NCI-H2107 (cell line): ENCODE measurements at regions not wholly inside any gene's neighbourhood (a gene's known extent, or its start where the extent isn't known, plus 50 kb on each side); places are given as distances from the start of the nearest gene placed in this dataset.

Source experiments
- DNase-seq: peaks from one replicate; lab custom pipeline; 2025; lab: John Stamatoyannopoulos, UW

- DNase-seq, result no peak
These were observed 144.7 kb downstream of the MYCN start for GRCh38 chr2:16085073-16085472.

DNA sequence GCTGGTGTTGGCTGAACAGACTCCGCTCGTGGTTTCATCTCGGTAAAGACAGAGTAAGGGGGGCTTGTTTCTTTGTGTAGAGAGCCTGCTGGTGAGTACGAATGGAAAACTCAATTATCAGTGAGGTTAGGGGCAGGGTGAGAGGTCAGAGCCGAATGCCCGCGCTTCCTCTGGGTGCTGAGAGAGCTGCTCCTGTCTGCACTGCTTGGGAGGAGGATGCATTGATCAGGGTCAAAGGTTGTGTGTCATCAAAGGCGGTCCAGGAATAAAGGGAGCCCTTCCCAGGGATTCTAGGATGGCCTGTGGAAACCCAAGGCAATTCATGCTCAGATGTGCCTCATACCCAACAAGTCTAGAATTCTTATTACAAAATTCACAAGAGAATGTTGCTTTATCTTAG is 143.9 kb downstream of the MYCN start:
- DNase-seq, result no peak

- no peak for DNase-seq
These were observed 141.9 kb downstream of the MYCN start for GRCh38 chr2:16082276-16082675.

GRCh38 chr2:16081316-16082200 is 141.2 kb downstream of the MYCN start:
- peak; percentile 48 for DNase-seq

- no peak for DNase-seq
These were observed 140.2 kb downstream of the MYCN start for GRCh38 chr2:16080516-16080915.

DNA sequence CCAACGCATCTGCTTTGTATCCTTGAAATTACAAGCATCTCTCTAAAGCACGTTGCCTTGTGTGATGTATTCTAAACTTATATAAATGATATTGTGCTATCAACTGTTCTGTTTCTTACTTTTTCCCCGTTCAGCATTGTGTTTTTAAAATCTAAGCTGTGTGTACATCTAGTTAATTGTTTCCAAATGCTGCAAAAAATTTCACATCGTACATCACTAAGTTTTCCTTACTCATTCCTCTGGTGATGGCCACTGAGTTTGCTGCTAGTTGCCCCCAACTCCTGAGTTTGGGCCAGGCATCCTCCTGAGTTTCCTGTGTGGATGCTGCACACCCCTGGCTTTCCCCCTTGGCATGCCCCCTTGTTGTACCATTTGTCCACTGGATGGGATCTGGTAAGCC is 139.7 kb downstream of the MYCN start:
- DNase-seq, result no peak

DNA sequence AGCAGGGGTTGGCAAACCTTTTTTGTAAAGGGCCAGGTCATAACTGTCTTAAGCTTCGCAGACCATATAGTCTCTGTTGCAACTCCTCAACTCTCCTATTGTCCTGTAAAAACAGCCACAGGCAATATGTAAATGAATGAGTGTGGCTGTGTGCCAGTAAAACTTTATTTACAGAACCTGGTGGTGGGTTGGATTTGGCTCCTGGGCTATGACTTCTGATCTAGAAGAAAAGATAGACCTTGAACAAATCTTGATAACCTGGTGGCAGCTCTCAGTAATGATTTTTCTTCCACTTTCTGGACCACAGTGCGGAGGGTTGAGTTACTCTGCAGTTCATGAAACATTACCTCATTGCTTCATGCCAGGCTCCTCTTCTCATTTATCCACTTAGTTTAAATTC is 139.3 kb downstream of the MYCN start:
- no peak for DNase-seq

DNA sequence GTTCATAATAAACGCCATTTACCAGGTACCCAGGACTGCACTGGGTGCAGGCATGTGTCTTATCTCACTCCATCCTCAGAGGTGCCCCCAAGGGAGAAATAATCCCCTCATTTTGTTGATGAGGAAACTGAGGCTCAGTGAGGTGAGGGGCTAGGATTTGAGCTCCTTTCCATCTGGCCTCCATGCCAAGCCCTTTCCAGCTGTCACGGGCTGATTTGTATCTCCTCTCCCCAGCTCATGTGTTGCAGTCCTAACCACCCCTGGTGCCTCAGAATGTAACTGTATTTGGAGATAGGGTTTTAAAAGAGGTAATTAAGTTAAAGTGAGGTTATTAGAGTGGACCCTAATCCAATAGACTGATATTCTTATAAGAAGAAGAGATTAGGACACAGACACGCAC is 137.3 kb downstream of the MYCN start:
- DNase-seq, result no peak

GRCh38 chr2:16076911-16077310 is 136.6 kb downstream of the MYCN start:
- no peak for DNase-seq

DNA sequence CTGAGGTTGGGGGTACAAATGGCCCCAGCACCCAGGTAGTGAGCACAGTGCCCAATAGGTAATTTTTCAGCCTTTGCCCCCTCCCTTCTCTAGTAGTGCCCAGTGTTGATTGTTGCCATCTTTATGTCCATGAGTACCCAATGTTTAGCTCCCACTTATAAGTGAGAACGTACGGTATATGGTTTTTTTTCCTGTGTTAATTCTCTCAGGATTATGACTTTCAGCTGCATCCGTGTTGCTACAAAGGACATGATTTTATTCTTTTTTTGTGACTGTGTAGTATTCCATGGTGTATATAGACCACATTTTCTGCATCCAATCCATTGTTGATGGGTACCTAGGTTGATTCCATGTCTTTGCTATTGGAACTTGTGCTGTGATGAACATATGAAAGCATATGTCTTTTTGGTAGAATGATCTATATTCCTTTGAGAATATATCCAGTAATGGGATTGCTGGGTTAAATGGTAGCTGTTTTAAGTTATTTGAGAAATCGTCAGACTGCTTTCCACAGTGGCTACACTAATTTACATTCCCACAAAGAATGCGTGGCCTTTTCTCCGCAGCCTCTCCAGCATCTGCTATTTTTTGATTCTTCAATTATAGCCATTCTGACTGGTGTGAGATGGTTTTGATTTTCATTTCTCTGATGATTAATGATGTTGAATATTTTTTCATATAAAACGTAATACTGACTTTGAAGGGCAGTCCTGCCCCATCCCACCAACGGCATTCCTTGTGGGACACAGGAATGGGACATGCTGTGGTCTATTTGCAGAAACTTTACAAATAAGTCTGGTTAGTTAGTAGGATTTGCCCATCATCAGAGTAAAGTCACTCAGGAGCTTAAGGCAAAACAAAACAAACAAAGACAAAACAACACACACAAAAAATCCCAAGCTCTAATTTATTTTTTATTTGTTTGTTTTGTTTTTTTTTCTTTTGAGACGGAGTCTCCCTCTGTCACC is 135.0 kb downstream of the MYCN start:
- DNase-seq, result no peak

GRCh38 chr2:16073921-16074425 is 133.6 kb downstream of the MYCN start:
- DNase-seq, result no peak

GRCh38 chr2:16073471-16073870 is 133.1 kb downstream of the MYCN start:
- DNase-seq, result no peak

- no peak for DNase-seq
These were observed 132.4 kb downstream of the MYCN start for GRCh38 chr2:16072638-16073290.

GRCh38 chr2:16071865-16072637 is 131.7 kb downstream of the MYCN start:
- DNase-seq, result no peak

GRCh38 chr2:16071039-16071864 is 130.9 kb downstream of the MYCN start:
- DNase-seq, result no peak

DNA sequence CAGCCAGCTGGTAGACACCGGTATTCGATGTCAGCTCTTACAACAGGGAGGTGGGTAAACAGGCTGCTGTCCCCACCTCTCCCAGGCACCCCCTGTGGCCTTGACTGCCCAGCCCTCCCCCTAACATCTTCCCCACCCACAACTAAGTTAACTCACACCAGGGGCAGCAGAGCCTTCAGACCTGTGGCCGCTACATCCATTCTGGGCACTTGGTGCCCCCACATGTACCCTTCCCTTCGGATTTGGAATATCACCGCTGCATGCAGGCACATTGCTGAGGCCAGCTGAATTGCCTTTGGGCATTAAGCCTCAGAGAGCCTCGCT is 130.3 kb downstream of the MYCN start:
- no peak for DNase-seq

GRCh38 chr2:16069933-16070647 is 129.7 kb downstream of the MYCN start:
- DNase-seq, result no peak

- DNase-seq, result no peak
These were observed 129.2 kb downstream of the MYCN start for GRCh38 chr2:16069663-16069932.

GRCh38 chr2:16068552-16068940 is 128.2 kb downstream of the MYCN start:
- DNase-seq, result no peak

GRCh38 chr2:16067866-16068551 is 127.7 kb downstream of the MYCN start:
- no peak for DNase-seq
